ENCODE measurements at regions not wholly inside any gene's neighbourhood (a gene's known extent, or its start where the extent isn't known, plus 50 kb on each side); places are given as distances from the start of the nearest gene placed in this dataset.

DNA sequence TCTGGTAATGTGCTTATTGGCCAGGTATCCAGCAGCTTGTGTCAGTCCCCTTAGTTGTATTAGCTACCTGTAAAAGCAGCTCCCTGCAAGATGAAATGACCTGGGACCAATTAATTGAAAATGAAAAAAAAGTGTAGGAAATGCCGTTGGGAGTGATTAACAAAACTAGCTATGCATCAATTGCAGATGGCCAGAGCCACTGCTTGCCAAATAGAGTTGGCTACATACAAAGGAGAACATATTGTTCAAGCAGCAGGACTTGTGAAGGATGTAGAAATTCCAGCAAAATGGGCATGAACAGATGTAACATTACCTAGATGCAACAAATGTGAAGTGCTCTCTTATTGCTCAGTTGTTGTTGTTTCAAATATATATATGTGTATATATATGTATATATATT lies 300.5 kb downstream of the PCDH17 start:
- in situ Hi-C loops (cut with HindIII; ENCODE audit: extremely low pct_ligation_motif_present, low pct_unique_long_range_greater_than_20kb): no loop called here
- no peak overlapping the region for H3K4me2 ChIP-seq (ENCODE audit: low read depth, low read length)
- peaks cover 72% of the 10 kb centered on the region for H3K9me3 ChIP-seq (ENCODE audit: low read length)
- DNase-seq (ENCODE audit: low spot score) (no peak), ATAC-seq (no peak), FAIRE-seq (no peak)
- H2AFZ ChIP-seq (ENCODE audit: low read length): no peak overlapping the region
- no peaks in the 10 kb centered on the region for H3K36me3 ChIP-seq (replicated peaks in 1 of 2; ENCODE audit: control insufficient read depth in 1 of 2, insufficient read depth in 2 of 2, low read length in 2 of 2)
- WGBS (ENCODE audit: low lambda C conversion rate): 4% methylated on average over 1 of the region's 1 CpG
- no peak overlapping the region for H3K9ac ChIP-seq (ENCODE audit: insufficient read depth, low read depth, low read length)
- H3K4me1 ChIP-seq (ENCODE audit: insufficient read depth, low read length): no peaks in the 10 kb centered on the region
- no peaks in the 10 kb centered on the region for H3K79me2 ChIP-seq (ENCODE audit: insufficient read depth, low read length)
- no peak overlapping the region for H3K4me3 ChIP-seq (replicated peaks in 1 of 3; ENCODE audit: insufficient read depth in 1 of 3, low read depth in 2 of 3, low read length in 3 of 3)
- intact Hi-C loops (cut with micrococcal nuclease; ENCODE audit: unreplicated experiment): no loop called here
- POLR2A ChIA-PET: no interaction called here
- H4K20me1 ChIP-seq (ENCODE audit: insufficient read depth, low read length): no peaks in the 10 kb centered on the region
- CTCF ChIA-PET (ENCODE audit: low intra/inter-chr PET ratio, low total read pairs): no interaction called here
- no peak for TF ChIP-seq ZNF790 (CRISPR knock-in tag; IDR thresholded peaks at IDR 0.05; ENCODE audit: borderline replicate concordance)
- no peak for TF ChIP-seq GABPA (IDR thresholded peaks at IDR 0.05; ENCODE audit: low read depth, low read length)
- no peak for TF ChIP-seq GABPA (CRISPR knock-in tag; IDR thresholded peaks at IDR 0.05; ENCODE audit: low read depth)
- no peak for TF ChIP-seq SMARCC2 (IDR thresholded peaks at IDR 0.05)
- TF ChIP-seq ZNF572 (CRISPR knock-in tag; IDR thresholded peaks at IDR 0.05): no peak
- no peak for TF ChIP-seq ZNF335 (CRISPR knock-in tag; IDR thresholded peaks at IDR 0.05)
- TF ChIP-seq SRY (CRISPR knock-in tag; IDR thresholded peaks at IDR 0.05): no peak
- TF ChIP-seq ZNF337 (CRISPR knock-in tag; IDR thresholded peaks at IDR 0.05; ENCODE audit: borderline replicate concordance, low read depth): no peak
- no peak for TF ChIP-seq STAG1 (CRISPR knock-in tag; IDR thresholded peaks at IDR 0.05)
- no peak for TF ChIP-seq JUNB (CRISPR knock-in tag; IDR thresholded peaks at IDR 0.05; ENCODE audit: borderline replicate concordance)
- TF ChIP-seq, protein P1, sequence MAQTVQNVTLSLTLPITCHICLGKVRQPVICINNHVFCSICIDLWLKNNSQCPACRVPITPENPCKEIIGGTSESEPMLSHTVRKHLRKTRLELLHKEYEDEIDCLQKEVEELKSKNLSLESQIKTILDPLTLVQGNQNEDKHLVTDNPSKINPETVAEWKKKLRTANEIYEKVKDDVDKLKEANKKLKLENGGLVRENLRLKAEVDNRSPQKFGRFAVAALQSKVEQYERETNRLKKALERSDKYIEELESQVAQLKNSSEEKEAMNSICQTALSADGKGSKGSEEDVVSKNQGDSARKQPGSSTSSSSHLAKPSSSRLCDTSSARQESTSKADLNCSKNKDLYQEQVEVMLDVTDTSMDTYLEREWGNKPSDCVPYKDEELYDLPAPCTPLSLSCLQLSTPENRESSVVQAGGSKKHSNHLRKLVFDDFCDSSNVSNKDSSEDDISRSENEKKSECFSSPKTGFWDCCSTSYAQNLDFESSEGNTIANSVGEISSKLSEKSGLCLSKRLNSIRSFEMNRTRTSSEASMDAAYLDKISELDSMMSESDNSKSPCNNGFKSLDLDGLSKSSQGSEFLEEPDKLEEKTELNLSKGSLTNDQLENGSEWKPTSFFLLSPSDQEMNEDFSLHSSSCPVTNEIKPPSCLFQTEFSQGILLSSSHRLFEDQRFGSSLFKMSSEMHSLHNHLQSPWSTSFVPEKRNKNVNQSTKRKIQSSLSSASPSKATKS (CRISPR knock-in tag; IDR thresholded peaks at IDR 0.05): no peak
- TF ChIP-seq HMG20A (CRISPR knock-in tag; IDR thresholded peaks at IDR 0.05; ENCODE audit: borderline replicate concordance): no peak
- TF ChIP-seq ZUFSP (CRISPR knock-in tag; IDR thresholded peaks at IDR 0.05; ENCODE audit: borderline replicate concordance): no peak
- TF ChIP-seq ZNF773 (CRISPR knock-in tag; IDR thresholded peaks at IDR 0.05; ENCODE audit: borderline replicate concordance): no peak
- TF ChIP-seq HCFC1 (IDR thresholded peaks at IDR 0.05; ENCODE audit: low read depth, low read length): no peak
- H3K27ac ChIP-seq (ENCODE audit: extremely low read length, insufficient read depth, low read length): no peak overlapping the region
- H3K27me3 ChIP-seq (ENCODE audit: control insufficient read depth in 1 of 2, insufficient read depth in 2 of 2, low read length in 2 of 2): no peaks in the 10 kb centered on the region
- BruUV-seq (replicated peaks): no TSS peak

Data from HepG2 (cell line).